Body of pancreas (tissue), 4 donors: ENCODE measurements at regions not wholly inside any gene's neighbourhood (a gene's known extent, or its start where the extent isn't known, plus 50 kb on each side); places are given as distances from the start of the nearest gene placed in this dataset.

ENCODE experiments used
- ATAC-seq: fragments of 150-250 bp; one replicate; pipeline ENCODE4 v1.9.1; 2016
- DNase-seq, 4 donors: peaks; one replicate each; pipeline ENCODE4 v3.0.0-alpha.2; 2019
- H3K27ac ChIP-seq, 4 donors: fragments of 200-600 bp; sonication (generic); 1 replicate in 3 of 4; 2 replicates in 1 of 4; pipeline versions ENCODE4 v1.5.1 to v1.6.1; 2016 to 2019; ENCODE audit warnings: mild to moderate bottlenecking in 1 of 4, mixed read lengths in 1 of 4, moderate library complexity in 1 of 4
- H3K27me3 ChIP-seq, 2 donors: fragments of 200-600 bp; sonication (generic); one replicate each; pipeline ENCODE4 v1.6.0; 2016; ENCODE audit warnings: mild to moderate bottlenecking in 1 of 2
- H3K36me3 ChIP-seq, 2 donors: fragments of 200-600 bp; sonication (generic); replicated peaks in 1 of 2; 2 replicates each; pipeline ENCODE4 v1.5.1; 2016; ENCODE audit warnings: low read depth in 2 of 2; ENCODE audit not compliant: insufficient read depth in 1 of 2
- H3K4me1 ChIP-seq: fragments of 200-600 bp; sonication (generic); one replicate; pipeline ENCODE4 v1.6.0; 2016
- H3K4me3 ChIP-seq, 2 donors: fragments of 200-600 bp; sonication (generic); 1 replicate in 1 of 2; 2 replicates in 1 of 2; pipeline ENCODE4 v1.5.1; 2016 to 2019
- H3K9me3 ChIP-seq, 3 donors: fragments of 200-600 bp; sonication (generic); 1 replicate in 2 of 3; 2 replicates in 1 of 3; pipeline ENCODE4 v1.5.1; 2016
- CTCF ChIP-seq, 7 experiments: fragments of 450-650 bp in 4 of 7; fragments of 200-600 bp in 3 of 7; sonication (generic) in 3 of 7; IDR thresholded peaks; one replicate each; pipeline ENCODE4 v1.5.1; 2016 to 2019; ENCODE audit warnings: antibody characterized with exemption in 7 of 7
- POLR2A ChIP-seq, 3 donors: fragments of 450-650 bp; IDR thresholded peaks; one replicate each; pipeline ENCODE4 v1.6.1; 2016; ENCODE audit warnings: antibody characterized with exemption in 3 of 3, mild to moderate bottlenecking in 2 of 3
- WGBS, 2 donors: methylation state at CpG; one replicate each; pipeline ENCODE4 v1.1.5; 2017; 5-methylcytosine and 5-hydroxymethylcytosine counted together
- intact Hi-C: fragments of 100-400 bp; cut with DNase I; formaldehyde crosslinking; loops from one replicate; pipeline ENCODE4 v1.15.1; 2023

- Histone ChIP-seq H3K27me3 (no peaks in the 10 kb centered on the region), H3K27ac (no peak overlapping the region), H3K9me3 (no peaks in the 10 kb centered on the region), H3K4me3 (no peak overlapping the region), H3K36me3 (no peaks in the 10 kb centered on the region), H3K4me1 (peaks cover 5% of the 10 kb centered on the region)
- WGBS, 2 donors = 63 to 76% methylated on average over 1 of the region's 1 CpG
- intact Hi-C loops = no loop called here
- DNase-seq = no peak
- no peak for TF ChIP-seq CTCF (IDR thresholded peaks at IDR 0.05)
- TF ChIP-seq POLR2A (IDR thresholded peaks at IDR 0.05) = no peak
- no peak for ATAC-seq
Measured at GRCh38 chr6:28712982-28713381, 187.3 kb downstream of the GPX5 start.

- WGBS, 2 donors = 7 to 12% methylated on average over 11 of the region's 11 CpGs
- no peak for DNase-seq
- no peaks in the 10 kb centered on the region for H3K27me3 ChIP-seq
Measured at GRCh38 chr6:28719275-28719940, 193.7 kb downstream of the GPX5 start.

GRCh38 chr6:28720357-28721231 lies 194.9 kb downstream of the GPX5 start:
- Histone ChIP-seq H3K27me3 (no peaks in the 10 kb centered on the region), H3K4me3 (no peak overlapping the region), H3K4me1 (no peaks in the 10 kb centered on the region), H3K27ac (no peak overlapping the region), H3K36me3 (no peaks in the 10 kb centered on the region), H3K9me3 (no peaks in the 10 kb centered on the region)
- intact Hi-C loops = no loop called here
- ATAC-seq (no peak), DNase-seq (no peak)
- no peak for TF ChIP-seq CTCF (IDR thresholded peaks at IDR 0.05)
- WGBS, 2 donors = 49 to 51% methylated on average over 26 of the region's 26 CpGs

More at GRCh38 chr6:28719275-28719940, 193.7 kb downstream of the GPX5 start:
- no peak for TF ChIP-seq CTCF (IDR thresholded peaks at IDR 0.05)
- no peak for TF ChIP-seq POLR2A (IDR thresholded peaks at IDR 0.05)
- Histone ChIP-seq H3K4me1 (no peaks in the 10 kb centered on the region), H3K36me3 (no peaks in the 10 kb centered on the region), H3K9me3 (no peaks in the 10 kb centered on the region), H3K4me3 (no peak overlapping the region), H3K27ac (no peak overlapping the region)
- intact Hi-C loops = no loop called here
- no peak for ATAC-seq

GRCh38 chr6:28721372-28721771 lies 195.7 kb downstream of the GPX5 start:
- Histone ChIP-seq H3K9me3 (no peaks in the 10 kb centered on the region), H3K36me3 (no peaks in the 10 kb centered on the region), H3K4me3 (no peak overlapping the region), H3K27ac (no peak overlapping the region), H3K27me3 (no peaks in the 10 kb centered on the region), H3K4me1 (no peaks in the 10 kb centered on the region)
- no peak for TF ChIP-seq POLR2A (IDR thresholded peaks at IDR 0.05)
- TF ChIP-seq CTCF (IDR thresholded peaks at IDR 0.05) = no peak
- DNase-seq (no peak), ATAC-seq (no peak)
- 43 to 61% methylated on average over 2 of the region's 2 CpGs for WGBS, 2 donors
- intact Hi-C loops = no loop called here
